HG02852 (cell line): ENCODE measurements at regions not wholly inside any gene's neighbourhood (a gene's known extent, or its start where the extent isn't known, plus 50 kb on each side); places are given as distances from the start of the nearest gene placed in this dataset.

ENCODE experiments used
- ATAC-seq: cut with Tn5 transposase; IDR thresholded peaks from one replicate; pipeline ENCODE4 v1.9.1; 2021; ENCODE audit warnings: mild to moderate bottlenecking, moderate library complexity; ENCODE audit not compliant: unreplicated experiment

DNA sequence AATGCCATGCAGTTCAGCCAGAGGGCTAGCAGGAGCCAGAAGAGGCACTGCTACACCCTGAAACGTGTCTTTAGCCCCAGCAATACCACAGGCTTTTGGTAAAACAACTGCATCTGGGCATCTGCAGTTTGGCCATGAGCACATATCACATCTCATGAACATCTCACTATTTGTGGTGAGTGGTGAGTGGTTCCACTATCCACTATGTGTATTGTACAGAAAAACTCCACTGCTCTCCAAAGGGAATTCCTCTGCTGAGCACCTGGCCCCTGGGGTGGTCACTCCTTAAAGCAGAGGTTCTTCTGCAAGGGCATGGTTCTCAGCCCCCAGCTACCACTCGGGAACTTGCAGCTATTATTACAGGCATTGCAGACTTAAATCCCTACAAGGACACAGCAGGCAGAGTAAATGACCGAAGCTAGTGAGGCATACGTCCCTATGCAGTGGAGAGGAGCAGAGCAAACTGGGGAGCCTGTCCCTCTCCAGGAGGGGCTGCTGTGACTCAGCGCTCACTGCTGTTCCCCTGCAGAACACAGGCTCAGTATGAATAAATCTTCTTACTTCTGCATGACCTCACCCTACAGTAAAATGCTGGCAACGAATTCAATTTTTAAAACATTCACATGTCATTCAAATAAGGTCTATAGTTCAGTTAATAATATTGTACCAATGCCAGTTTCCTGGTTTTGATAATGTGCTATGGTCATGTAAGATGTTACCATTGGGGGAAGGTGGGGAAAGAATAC is 332.4 kb upstream of the ZNF507 start:
- ATAC-seq = no peak

DNA sequence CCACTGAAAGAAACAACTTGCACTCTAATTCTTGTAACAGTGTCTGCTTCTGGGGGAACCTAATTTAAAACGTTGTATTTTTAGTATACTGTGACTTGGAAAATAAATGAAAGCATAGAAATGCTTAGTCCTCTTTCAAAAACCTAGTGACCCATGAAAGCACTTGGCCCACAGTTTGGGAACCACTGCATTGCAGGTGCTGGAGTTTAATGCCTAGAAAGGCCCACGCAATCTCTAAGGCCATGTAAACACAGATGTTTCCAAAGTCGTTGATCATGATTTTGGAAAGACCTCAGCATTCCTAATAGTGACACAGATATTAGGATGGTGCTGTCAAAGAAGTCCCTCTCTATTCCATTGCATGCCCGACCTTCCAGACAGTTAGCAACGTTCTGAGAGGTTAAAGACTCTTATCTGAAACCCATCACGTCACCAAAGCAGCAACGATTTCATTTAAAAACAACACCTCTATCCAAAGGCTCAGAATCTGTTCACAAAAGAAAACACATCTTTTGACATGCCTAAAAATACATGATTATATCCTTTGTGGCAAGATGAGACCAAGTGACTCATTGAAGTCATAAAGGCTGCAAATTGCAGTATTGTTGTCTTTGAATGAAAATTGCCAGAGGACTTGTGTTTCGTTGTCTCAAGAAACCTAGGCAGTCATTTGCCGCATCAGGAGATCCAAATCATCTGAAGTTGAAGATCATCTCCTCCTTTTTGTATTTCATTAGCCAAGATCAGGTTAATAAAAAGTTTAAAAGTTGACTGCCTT is 328.0 kb upstream of the ZNF507 start:
- ATAC-seq = no peak

- ATAC-seq = no peak
Observed at GRCh38 chr19:32018014-32018413, 327.4 kb upstream of the ZNF507 start.

DNA sequence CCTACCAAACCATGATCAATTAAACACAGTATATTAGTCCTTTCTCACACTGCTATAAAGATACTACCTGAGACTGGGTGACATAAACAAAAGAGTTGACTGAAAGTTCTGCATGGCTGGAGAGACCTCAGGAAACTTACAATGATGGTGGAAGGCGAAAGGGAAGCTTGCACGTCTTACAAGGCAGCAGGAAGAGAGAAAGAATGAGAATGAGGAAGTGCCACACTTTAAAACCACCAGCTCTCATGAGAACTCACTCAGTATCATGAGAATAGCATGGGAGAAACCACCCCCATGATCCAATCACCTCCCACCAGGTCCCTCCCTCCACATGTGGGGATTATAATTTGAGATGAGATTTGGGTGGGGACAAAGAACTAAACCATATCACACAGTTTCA is 324.9 kb upstream of the ZNF507 start:
- ATAC-seq = no peak

- no peak for ATAC-seq
Observed at GRCh38 chr19:32022044-32022640, 323.3 kb upstream of the ZNF507 start.

DNA sequence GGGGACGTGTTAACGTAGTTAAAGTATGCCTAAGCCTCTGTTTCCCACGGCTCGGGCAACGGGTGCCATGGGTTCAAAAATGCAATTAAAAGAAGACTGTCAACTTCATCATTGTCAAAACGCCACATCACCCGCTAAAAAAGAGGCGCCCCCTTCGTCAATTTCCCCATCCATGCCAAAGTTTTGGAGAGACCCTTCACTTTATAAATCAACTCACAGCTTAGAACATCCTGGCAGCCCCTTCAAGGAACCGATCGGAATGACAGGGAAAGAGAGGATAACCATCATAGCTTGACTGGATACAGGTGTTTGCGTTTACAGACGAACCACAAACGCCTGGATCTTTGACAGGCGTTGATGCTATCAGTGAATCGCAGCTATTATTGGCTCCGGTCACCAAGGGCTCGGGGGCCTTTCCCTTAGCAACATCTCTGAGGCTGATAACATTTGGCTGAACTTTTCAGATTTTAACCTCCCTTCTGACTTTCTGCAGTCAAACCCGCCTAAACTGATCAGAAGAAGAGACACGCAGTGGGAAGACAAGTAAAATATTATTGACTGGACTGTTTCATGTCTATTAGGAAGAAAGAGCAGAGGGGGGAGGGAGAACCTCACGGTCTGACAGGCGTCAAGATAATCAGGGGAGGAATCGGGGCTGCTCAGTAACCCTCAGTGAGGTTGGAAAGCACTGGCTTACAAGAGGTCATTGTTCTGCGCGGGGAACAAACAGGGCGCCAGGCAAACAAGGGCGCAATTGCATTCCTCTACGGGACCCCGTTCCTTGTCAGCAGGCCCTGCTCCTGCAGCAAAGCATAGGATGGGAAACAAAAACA is 322.5 kb upstream of the ZNF507 start:
- no peak for ATAC-seq

DNA sequence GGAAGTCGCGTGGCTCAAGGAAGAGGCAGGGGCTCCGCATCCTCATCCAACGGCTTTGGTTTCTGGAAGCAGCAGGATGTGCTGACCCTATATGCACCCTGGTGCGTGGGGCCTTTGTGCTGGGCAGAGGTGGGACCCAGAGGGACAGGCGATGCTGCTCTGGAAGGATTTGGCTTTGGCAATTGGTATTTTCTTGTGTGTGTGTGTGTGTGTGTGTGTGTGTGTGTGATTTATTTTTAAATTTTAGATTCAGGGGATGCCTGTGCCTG is 321.9 kb upstream of the ZNF507 start:
- no peak for ATAC-seq

DNA sequence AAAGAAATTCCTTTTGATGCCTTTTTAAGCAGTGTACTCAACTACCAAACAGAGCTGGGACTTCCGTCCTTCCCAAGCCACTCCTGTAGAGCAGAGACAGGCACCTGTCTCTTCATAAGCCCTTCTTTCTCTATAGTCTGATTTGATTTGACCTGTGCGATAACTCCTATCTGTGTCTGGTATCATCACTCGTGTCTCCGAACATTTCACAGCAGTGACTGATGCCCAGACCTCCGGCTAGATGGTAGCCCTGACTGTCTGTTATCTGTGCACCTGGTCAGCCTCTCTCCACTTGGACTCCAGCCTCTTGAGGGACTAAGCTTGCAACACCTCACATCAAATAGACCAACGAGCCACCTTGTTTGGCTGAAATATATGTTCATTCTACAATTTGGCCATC is 316.2 kb upstream of the ZNF507 start:
- no peak for ATAC-seq

DNA sequence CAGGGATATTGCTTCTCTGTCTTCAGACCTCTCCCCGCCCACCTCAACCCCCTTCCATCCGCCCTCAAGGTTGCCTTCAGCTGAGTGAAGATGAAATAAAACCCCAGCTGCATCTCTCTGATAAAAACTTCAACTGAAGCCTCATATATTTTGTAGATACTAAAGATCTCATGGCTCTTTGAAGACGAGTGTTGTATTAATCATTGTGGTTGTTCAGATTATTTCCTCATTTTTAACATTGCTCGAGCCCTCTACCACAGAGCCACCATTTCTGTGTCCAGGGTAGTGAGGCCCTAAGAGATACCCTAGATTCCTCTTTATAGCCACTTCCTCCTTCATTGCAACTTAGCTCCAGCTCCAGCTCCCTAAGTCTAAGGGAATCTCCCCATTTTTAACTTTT is 312.8 kb upstream of the ZNF507 start:
- ATAC-seq = no peak

- no peak for ATAC-seq
Observed at GRCh38 chr19:32035626-32036025, 309.8 kb upstream of the ZNF507 start.

GRCh38 chr19:32038021-32038920 is 307.1 kb upstream of the ZNF507 start:
- ATAC-seq = no peak

DNA sequence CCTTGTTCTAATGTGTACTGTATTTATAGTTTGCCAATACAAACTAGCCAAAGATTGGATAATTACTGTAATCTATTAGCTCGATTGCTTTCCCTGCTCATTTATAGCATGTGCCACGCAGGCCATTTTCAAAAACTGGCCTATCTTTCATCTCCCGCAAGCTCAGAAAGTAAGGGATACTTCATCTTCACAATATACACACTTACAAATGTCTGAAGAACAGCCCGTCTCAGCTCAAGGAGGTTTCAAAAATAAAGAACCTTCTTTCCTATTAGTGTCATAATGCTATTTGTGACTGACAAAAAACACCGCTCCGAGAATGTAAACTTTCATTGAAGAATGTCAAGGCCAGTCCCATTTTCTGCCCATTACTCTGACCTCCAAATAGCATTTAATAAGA is 306.4 kb upstream of the ZNF507 start:
- no peak for ATAC-seq

DNA sequence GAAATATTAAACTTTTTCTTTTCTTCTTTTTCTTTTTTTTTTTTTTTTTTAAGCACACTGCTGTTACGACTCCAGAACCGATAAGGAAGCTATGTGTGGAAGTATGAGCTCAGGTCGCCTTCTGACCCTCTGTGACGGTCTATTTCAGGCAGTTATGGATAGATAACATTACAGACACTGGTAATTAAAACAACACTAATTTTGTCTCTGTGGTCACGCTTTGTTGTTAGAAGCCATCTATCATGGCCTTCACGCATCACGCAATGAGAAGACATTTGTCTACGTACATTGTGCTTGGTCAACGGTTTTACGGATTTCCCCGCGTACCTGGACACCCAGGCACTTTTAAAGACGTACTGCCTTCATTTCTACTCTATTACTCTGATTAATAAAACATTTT is 306.0 kb upstream of the ZNF507 start:
- no peak for ATAC-seq

DNA sequence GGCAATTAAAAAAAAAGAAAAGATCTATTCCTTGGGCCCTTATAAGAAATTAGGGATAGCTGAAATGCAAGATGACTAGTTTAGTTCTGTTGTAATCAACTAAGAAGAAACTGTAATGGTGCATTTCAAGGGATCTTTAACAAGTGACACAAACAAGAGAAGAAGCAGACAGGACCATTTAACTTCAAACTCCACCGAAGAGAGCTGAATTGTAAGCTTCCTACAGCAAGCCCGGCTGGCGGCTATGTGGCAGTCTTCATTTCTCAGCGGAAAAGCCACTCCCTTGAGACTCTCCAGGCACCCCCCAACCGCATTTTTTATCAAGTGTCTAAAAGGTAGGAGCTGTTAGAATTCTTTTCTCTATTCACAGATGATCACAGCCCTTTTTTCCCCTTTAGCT is 305.2 kb upstream of the ZNF507 start:
- no peak for ATAC-seq

- ATAC-seq = no peak
Observed at GRCh38 chr19:32041681-32042292, 303.6 kb upstream of the ZNF507 start.

DNA sequence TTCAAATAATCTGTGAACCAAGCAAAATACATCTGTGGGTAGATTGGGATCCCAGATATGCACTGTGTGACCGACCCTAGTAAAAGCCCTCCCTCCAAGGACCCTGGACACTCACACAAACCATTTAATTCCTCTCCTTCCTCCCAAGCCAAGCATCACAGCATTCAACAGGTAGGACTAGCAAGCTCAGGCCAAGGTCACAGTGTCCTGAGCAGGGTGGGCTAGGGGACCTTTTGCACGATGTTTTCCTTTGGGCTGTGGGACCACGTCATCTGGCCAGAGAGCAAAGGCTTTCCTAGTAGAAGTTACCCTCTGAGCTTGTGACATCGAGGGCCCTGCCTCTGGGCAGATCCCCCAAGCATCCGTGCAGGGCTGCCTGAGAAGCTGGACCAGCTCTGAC is 297.6 kb upstream of the ZNF507 start:
- ATAC-seq = no peak

- ATAC-seq = no peak
Observed at GRCh38 chr19:32053376-32053775, 292.0 kb upstream of the ZNF507 start.

GRCh38 chr19:32053861-32054260 is 291.5 kb upstream of the ZNF507 start:
- ATAC-seq = no peak

- no peak for ATAC-seq
Observed at GRCh38 chr19:32058131-32058530, 287.3 kb upstream of the ZNF507 start.

DNA sequence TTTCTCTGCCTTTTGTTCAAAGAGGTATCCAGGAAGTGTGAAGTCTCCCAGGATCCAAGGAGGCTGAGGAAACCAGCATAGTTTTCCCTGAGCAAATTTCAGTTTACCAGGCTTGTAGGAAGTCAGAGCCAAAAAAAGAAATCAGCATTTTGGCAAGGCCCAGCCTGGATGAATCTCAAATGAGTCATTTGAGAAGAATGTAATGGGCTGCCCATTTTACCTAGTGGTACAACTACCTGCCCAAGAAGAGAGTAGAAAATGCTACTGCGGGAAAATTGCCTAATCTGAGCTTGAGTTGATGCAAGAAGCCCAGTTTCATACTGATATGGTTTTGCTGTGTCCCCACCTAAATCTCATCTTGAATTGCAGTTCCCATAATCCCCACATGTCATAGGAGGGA is 284.1 kb upstream of the ZNF507 start:
- no peak for ATAC-seq
